PFSK-1 (cell line): ENCODE measurements at regions not wholly inside any gene's neighbourhood (a gene's known extent, or its start where the extent isn't known, plus 50 kb on each side); places are given as distances from the start of the nearest gene placed in this dataset.

Source experiments
- POLR2AphosphoS5 ChIP-seq: IDR thresholded peaks from 2 replicates; pipeline ENCODE4 v1.6.1; 2012; ENCODE audit warnings: low read depth, mild to moderate bottlenecking, control low read depth, low read length, moderate library complexity
- SIN3A ChIP-seq: IDR thresholded peaks from 2 replicates; pipeline ENCODE4 v1.6.1; 2012; ENCODE audit warnings: mild to moderate bottlenecking, low read length, moderate library complexity, borderline replicate concordance; ENCODE audit not compliant: insufficient read depth
- TAF1 ChIP-seq: IDR thresholded peaks from 2 replicates; pipeline ENCODE4 v1.6.1; 2012; ENCODE audit warnings: low read length, control low read depth, borderline replicate concordance; ENCODE audit not compliant: insufficient read depth

DNA sequence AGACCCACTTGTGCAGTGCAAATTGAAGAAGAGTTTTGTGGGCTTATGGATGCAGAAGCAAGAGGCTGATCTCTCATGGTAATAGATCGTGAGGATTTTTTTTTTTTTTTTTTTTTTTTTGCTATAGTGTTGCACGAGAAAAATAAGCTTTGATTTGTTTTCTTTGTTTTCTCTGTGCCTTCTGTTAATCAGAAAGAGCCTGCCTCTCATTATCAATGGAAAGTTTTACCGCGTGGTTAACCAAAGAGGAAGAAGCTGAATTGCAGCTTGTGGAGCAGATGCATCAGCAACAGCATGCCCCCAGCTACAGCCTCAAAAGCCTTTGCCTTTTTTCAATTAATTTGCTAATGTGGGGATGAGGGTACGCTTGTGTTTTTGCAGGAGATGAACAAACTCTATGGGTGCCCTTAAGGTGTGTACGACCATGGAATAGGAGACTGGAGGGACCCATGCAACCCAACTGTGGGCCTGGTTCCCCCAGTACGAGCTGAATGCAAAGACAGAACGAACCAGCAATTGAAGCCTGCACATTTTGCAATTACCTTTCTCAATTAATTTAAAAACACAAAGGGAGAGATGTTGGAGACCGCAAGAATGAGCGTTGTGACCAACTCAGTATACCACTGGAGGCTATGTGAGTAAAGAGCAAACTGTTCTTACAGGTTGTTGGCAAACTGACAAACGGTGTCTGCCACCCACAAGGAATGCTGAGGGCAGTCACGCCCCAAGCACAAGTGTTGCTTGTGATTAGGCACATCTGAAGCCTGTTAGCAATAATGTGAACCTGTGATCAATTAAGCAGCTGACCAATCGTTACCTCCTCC is 58.6 kb upstream of the SPRY2 start:
- TF ChIP-seq TAF1 (no peak), POLR2AphosphoS5 (no peak), SIN3A (no peak)
